AG09309 (cell line): ENCODE measurements at regions not wholly inside any gene's neighbourhood (a gene's known extent, or its start where the extent isn't known, plus 50 kb on each side); places are given as distances from the start of the nearest gene placed in this dataset.

Experiments used
- DNase-seq: peaks from one replicate; pipeline ENCODE4 v3.0.0-alpha.2; 2010; ENCODE audit warnings: low read depth
- H3K4me3 ChIP-seq: 2 replicates; pipeline ENCODE4 v1.5.1; 2011; ENCODE audit warnings: mild to moderate bottlenecking, low read depth, low read length, moderate library complexity; ENCODE audit not compliant: control insufficient read depth
- CTCF ChIP-seq: IDR thresholded peaks from 2 replicates; pipeline ENCODE4 v1.5.1; 2011; ENCODE audit warnings: mild to moderate bottlenecking, low read depth, low read length, inconsistent platforms; ENCODE audit not compliant: insufficient read depth, control insufficient read depth; ENCODE audit errors: missing control alignments

GRCh38 chr17:68179236-68179925 lies 68.5 kb upstream of the AMZ2 start:
- TF ChIP-seq CTCF, result no peak
- DNase-seq, result no peak
- H3K4me3 ChIP-seq, result no peak overlapping the region

GRCh38 chr17:68179926-68180285 lies 67.9 kb upstream of the AMZ2 start:
- no peak for TF ChIP-seq CTCF
- no peak for DNase-seq
- H3K4me3 ChIP-seq, result no peak overlapping the region

- H3K4me3 ChIP-seq, result no peak overlapping the region
- no peak for TF ChIP-seq CTCF
- no peak for DNase-seq
These were observed 65.9 kb upstream of the AMZ2 start for GRCh38 chr17:68182011-68182306.

- TF ChIP-seq CTCF, result no peak
- DNase-seq, result no peak
- no peak overlapping the region for H3K4me3 ChIP-seq
These were observed 64.8 kb upstream of the AMZ2 start for GRCh38 chr17:68182940-68183551.

- TF ChIP-seq CTCF, result no peak
- no peak for DNase-seq
- H3K4me3 ChIP-seq, result no peak overlapping the region
These were observed 63.7 kb upstream of the AMZ2 start for GRCh38 chr17:68184141-68184571.

GRCh38 chr17:68184816-68185436 lies 62.9 kb upstream of the AMZ2 start:
- TF ChIP-seq CTCF, result no peak
- no peak for DNase-seq
- no peak overlapping the region for H3K4me3 ChIP-seq
